Activated naive CD4-positive, alpha-beta T cell treated with anti-CD3 and anti-CD28 coated beads for 36 hours (primary cell): ENCODE measurements at regions not wholly inside any gene's neighbourhood (a gene's known extent, or its start where the extent isn't known, plus 50 kb on each side); places are given as distances from the start of the nearest gene placed in this dataset.
"Not testable (repeated sequence)": the region's sequence is repeated elsewhere in the genome, so short reads cannot be mapped to it uniquely, and the experiment has no call there.

Experiments
- CTCF ChIA-PET: fragments of 350-600 bp; sonication (Branson Sonifier 250); formaldehyde crosslinking; loops from one replicate; lab custom pipeline; 2021; ENCODE audit warnings: antibody characterized with exemption; lab: Charles Lee
- DNase-seq: peaks from one replicate; pipeline ENCODE4 v3.0.0-alpha.2; 2020
- H3K27ac Mint-ChIP-seq: one replicate; pipeline ENCODE4 v1.8.0; 2021; ENCODE audit warnings: mild to moderate bottlenecking, mixed read lengths
- H3K27me3 Mint-ChIP-seq: one replicate; pipeline ENCODE4 v1.8.0; 2021; ENCODE audit warnings: low read depth, mixed read lengths
- H3K36me3 Mint-ChIP-seq: one replicate; pipeline ENCODE4 v1.8.0; 2021; ENCODE audit warnings: low read depth, mixed read lengths
- H3K4me1 Mint-ChIP-seq: one replicate; pipeline ENCODE4 v1.8.0; 2021; ENCODE audit warnings: low read depth, mixed read lengths
- H3K4me3 Mint-ChIP-seq: one replicate; pipeline ENCODE4 v1.8.0; 2021; ENCODE audit warnings: mild to moderate bottlenecking, moderate library complexity, mixed read lengths
- H3K9me3 Mint-ChIP-seq: one replicate; pipeline ENCODE4 v1.8.0; 2021; ENCODE audit warnings: mixed read lengths
- intact Hi-C: fragments of 100-400 bp; cut with micrococcal nuclease; formaldehyde crosslinking; loops from one replicate; pipeline ENCODE4 v1.15.1; 2023

DNA sequence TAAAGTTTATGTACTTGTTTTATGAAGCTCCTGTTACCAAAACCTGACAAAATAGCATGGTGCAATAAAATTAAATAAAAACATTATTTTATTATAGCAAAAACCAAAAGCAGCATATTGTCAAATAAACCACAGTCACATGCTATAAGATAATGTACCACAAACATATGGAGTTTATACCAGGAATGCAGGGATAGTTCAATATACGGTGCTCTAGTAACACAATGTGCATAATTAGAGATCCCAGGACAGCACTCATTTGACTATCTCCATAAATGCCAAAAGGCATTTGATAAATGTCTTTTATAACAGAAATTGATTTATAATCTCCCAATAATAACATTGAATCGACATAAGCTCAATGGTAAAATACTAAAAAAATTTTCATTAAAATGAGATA lies 402.0 kb downstream of the RND3 start:
- H3K27ac Mint-ChIP-seq, result no peak overlapping the region
- peaks cover 5% of the 10 kb centered on the region for H3K9me3 Mint-ChIP-seq
- H3K4me1 Mint-ChIP-seq, result no peaks in the 10 kb centered on the region
- DNase-seq, result no peak
- H3K27me3 Mint-ChIP-seq, result no peaks in the 10 kb centered on the region
- H3K4me3 Mint-ChIP-seq, result no peak overlapping the region
- CTCF ChIA-PET, result no interaction called here
- H3K36me3 Mint-ChIP-seq, result no peaks in the 10 kb centered on the region
- intact Hi-C loops, result no loop called here

DNA sequence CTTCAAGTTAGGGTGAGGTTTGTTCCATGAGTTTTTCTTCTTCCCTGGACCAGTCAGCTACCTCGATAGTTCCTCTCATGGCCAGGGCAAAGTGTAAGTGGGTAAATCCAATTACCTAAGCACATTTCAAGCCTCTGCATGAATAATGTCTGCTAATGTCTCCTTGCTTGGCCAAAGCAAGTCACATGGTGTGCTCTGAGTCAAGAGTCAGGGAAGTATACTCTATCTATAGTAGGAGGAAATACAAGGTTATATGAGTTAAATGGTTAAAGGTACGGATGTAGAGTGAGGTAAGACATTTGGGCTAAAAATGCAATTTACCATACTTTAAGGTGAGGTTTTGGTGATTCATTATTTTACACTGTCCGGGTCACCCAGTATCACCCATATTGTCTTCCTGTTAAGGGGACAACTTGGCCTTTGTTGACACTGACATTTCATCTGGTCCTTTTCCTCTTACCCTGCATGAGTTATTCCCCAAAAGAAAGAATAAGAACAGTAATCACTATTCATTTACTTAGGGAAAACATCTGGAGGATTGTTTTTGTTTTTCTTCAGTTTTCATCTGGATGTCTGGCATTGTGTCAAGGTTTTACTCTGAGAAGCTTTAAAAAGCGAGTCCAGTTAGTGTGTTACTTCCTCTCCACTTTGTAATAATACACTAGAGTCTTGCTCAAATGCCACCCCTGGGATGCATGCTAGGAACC lies 405.5 kb downstream of the RND3 start:
- no peak overlapping the region for H3K4me3 Mint-ChIP-seq
- no peak for DNase-seq
- CTCF ChIA-PET, result no interaction called here
- no peaks in the 10 kb centered on the region for H3K36me3 Mint-ChIP-seq
- H3K27ac Mint-ChIP-seq, result no peak overlapping the region
- peaks cover 5% of the 10 kb centered on the region for H3K9me3 Mint-ChIP-seq
- no peaks in the 10 kb centered on the region for H3K4me1 Mint-ChIP-seq
- intact Hi-C loops, result no loop called here
- H3K27me3 Mint-ChIP-seq, result no peaks in the 10 kb centered on the region

DNA sequence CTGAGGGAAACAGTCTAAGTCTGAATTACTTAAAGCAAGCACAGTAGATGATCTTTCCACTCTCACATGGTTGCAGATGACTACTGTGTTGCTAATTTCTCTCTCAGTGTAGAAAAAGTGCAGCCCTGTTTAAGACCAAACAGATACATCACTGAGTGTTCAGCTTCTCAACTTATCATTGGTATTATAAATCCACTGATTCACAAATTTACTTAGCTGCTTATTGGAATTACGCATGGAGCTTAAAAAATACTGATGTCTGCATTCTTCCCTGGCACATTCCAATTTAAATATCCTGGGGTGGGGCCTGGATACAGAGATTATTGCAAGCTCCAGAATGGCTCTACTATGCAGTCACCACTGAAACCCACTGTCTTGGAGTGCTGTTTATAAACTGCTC lies 411.2 kb downstream of the RND3 start:
- Mint-ChIP-seq H3K27me3 (no peaks in the 10 kb centered on the region), H3K36me3 (no peaks in the 10 kb centered on the region), H3K4me1 (no peaks in the 10 kb centered on the region), H3K9me3 (no peaks in the 10 kb centered on the region), H3K4me3 (no peak overlapping the region), H3K27ac (no peak overlapping the region)
- CTCF ChIA-PET, result interaction anchor here (0.6 kb wide), 1 partner anchor 101 kb away, joined by 7 read pairs; no protein-coding TSS in a partner anchor
- no peak for DNase-seq
- intact Hi-C loops, result no loop called here

DNA sequence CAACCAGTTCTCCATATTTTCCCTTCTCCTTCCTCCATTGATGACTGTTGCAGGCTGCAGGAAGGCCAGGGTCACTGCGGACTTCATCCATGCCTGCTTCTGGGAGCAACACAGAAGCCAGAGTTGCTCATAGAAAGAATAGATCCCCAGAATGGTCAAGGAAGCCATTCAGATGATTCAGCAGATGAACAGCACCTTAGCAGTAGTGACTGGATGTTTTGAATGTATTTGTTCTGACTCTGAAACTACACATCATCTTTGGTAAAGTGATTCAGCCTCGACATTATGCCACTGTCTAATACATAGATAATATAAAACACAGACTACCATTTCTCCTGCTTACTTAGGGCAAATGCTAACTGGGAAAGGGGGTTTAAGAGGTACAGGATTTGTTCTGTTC lies 411.6 kb downstream of the RND3 start:
- Mint-ChIP-seq H3K27me3 (no peaks in the 10 kb centered on the region), H3K9me3 (no peaks in the 10 kb centered on the region), H3K27ac (no peak overlapping the region), H3K4me3 (no peak overlapping the region), H3K36me3 (no peaks in the 10 kb centered on the region), H3K4me1 (no peaks in the 10 kb centered on the region)
- CTCF ChIA-PET, result interaction anchor here (0.6 kb wide), 1 partner anchor 101 kb away, joined by 7 read pairs; no protein-coding TSS in a partner anchor
- DNase-seq, result no peak
- intact Hi-C loops, result no loop called here

DNA sequence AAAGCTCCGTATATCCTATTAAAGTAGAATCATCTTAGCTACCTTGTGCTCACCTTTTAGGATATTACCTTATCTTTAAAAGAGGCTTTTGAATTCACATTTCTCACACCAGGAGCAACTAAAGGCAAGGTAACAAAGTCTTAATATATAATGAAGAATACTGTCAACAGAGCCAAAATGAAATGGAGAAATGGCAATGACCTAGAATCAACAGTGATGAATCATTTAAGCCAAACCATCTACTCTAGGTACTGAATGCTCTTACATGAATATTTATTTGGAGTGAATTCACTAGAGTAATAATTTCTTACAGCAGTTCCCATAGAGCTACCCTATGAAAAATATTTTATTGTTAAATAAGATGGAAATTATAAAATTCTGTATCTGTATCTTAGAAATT lies 421.0 kb downstream of the RND3 start:
- no peak for DNase-seq
- Mint-ChIP-seq H3K4me1 (no peaks in the 10 kb centered on the region), H3K36me3 (no peaks in the 10 kb centered on the region), H3K4me3 (no peak overlapping the region), H3K27ac (no peak overlapping the region), H3K9me3 (peaks cover 1% of the 10 kb centered on the region), H3K27me3 (no peaks in the 10 kb centered on the region)
- CTCF ChIA-PET, result no interaction called here
- intact Hi-C loops, result no loop called here

DNA sequence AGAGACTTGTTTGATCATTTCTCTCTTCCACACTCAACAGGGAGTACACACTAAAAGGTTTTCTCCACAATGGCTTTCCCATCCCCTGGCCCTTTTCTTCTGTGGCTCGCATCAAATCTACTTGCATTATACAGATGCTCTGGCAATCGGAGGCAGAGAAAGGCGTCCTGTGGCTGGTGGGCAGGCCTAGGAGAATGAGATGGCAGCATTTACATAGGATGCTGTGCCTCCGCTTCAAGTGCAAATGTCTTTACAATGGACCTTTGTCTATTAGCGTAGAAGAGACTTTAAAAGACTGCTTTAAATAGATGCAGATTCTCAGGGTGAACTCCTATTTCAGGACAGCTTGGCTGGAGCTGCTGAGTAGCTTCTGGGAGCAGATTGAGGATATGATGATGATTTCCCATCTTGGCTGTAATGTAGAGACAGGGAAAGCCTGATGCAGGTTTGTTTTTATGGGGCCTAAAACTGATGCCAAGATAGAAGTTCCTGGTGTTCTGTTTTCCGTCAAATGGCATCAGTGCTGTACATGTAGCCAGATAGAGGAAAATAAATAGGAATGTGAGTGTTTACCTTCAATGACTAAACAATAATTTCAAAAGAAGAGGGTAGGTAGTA lies 423.4 kb downstream of the RND3 start:
- H3K27me3 Mint-ChIP-seq, result no peaks in the 10 kb centered on the region
- intact Hi-C loops, result no loop called here
- H3K4me3 Mint-ChIP-seq, result no peak overlapping the region
- no peaks in the 10 kb centered on the region for H3K9me3 Mint-ChIP-seq
- CTCF ChIA-PET, result no interaction called here
- no peaks in the 10 kb centered on the region for H3K4me1 Mint-ChIP-seq
- no peaks in the 10 kb centered on the region for H3K36me3 Mint-ChIP-seq
- H3K27ac Mint-ChIP-seq, result no peak overlapping the region
- no peak for DNase-seq

DNA sequence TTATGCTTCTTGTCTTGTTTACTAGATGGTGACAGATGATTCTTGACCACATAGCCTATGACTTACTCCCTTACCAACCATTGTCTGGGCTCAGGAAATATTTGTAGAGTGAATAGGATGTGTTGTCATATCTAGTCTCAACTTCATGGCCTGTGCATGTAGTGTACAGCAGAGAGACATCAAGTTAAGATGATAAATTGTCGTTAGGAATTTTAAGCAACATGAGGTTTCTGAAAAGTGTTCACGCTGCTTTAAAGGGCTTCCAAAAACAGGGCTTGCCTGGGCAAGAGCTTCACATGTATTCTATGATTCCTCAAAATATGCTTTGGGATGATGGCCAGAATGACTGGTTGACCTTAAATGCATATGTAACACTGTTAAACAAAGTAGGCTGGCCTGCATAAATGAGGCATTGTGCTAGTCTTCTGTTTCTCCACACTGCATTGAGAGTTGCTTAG lies 424.0 kb downstream of the RND3 start:
- Mint-ChIP-seq H3K27ac (no peak overlapping the region), H3K4me1 (no peaks in the 10 kb centered on the region), H3K27me3 (no peaks in the 10 kb centered on the region), H3K36me3 (no peaks in the 10 kb centered on the region), H3K4me3 (no peak overlapping the region), H3K9me3 (no peaks in the 10 kb centered on the region)
- CTCF ChIA-PET, result no interaction called here
- DNase-seq, result no peak
- intact Hi-C loops, result no loop called here

DNA sequence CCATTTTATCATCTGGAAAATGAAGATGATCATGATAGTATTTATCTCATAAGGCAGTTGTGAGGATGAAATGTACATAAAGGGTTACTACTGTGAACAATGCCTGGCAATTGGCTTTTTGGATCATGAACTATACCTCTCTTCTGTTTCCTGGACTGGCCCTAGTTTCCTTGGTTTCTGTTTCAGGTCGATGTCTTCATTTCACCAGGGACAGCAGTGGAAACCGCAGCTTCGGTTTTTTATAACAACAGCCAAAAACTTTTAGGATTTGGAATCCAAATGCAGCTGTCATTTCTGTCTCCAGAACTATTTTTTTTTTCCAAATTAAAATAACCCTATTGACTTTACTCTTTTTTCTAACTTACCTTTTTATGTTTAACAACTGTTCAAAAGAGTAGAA lies 425.1 kb downstream of the RND3 start:
- Mint-ChIP-seq H3K4me1 (no peaks in the 10 kb centered on the region), H3K4me3 (no peak overlapping the region), H3K9me3 (no peaks in the 10 kb centered on the region), H3K36me3 (no peaks in the 10 kb centered on the region), H3K27me3 (no peaks in the 10 kb centered on the region), H3K27ac (no peak overlapping the region)
- no peak for DNase-seq
- intact Hi-C loops, result no loop called here
- CTCF ChIA-PET, result no interaction called here

DNA sequence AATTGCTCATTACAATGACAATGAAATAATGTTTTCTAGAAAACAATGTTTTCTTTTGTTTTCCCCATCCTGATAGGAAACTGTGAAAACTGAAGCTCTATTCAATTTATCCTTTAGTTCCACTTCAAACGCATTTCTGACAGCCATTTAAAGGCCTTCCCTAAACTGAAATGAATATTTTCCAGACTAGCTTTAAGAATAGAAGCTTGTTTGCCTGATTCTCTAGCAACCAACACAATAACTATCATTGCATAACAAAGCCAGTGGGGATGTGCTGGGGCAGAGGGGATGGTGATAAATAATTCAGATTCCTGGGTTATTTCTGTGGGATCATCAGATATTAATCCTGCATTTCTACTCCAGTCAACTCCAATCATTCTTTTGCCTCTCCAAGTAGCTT lies 427.1 kb downstream of the RND3 start:
- Mint-ChIP-seq H3K27ac (no peak overlapping the region), H3K9me3 (no peaks in the 10 kb centered on the region), H3K4me3 (no peak overlapping the region), H3K4me1 (no peaks in the 10 kb centered on the region), H3K36me3 (no peaks in the 10 kb centered on the region), H3K27me3 (no peaks in the 10 kb centered on the region)
- intact Hi-C loops, result no loop called here
- CTCF ChIA-PET, result no interaction called here
- no peak for DNase-seq

DNA sequence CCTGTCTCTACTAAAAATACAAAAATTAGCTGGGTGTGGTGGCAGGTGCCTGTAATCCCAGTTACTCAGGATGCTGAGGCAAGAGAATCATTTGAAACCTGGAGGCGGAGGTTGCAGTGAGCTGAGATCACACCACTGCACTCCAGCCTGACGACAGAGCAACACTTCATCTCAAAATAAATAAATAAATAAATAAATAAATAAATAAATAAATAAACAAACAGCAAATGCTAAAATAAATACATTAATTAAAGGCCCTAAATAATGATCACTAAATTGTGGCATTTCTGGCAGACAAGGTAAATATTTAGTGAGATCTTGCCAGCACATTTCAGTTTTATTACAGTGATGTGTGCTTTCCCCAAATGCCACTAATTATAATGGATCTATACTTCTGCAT lies 427.8 kb downstream of the RND3 start:
- DNase-seq, H3K4me3 Mint-ChIP-seq, intact Hi-C loops, H3K36me3 Mint-ChIP-seq, H3K27ac Mint-ChIP-seq, H3K4me1 Mint-ChIP-seq, CTCF ChIA-PET, H3K9me3 Mint-ChIP-seq, H3K27me3 Mint-ChIP-seq: not testable (repeated sequence)

DNA sequence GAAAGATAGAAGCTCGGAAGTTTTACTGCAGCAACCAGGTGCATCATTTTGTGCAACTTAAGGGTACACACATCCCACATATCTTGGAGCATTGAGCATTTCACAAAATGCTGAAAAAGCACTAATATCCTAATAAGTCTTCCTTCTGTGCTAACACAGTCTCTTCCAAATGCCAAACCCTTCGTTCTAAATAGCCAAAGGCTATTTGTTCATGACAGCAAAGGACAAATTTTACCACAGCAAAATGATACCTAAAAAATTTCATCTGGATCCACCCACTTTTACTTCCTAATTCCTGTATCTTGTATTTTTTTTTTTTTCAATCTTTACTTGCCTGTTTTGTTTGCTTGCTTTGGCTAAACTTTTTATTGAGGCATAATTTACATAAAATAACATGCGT lies 435.0 kb downstream of the RND3 start:
- H3K36me3 Mint-ChIP-seq, result no peaks in the 10 kb centered on the region
- CTCF ChIA-PET, result no interaction called here

DNA sequence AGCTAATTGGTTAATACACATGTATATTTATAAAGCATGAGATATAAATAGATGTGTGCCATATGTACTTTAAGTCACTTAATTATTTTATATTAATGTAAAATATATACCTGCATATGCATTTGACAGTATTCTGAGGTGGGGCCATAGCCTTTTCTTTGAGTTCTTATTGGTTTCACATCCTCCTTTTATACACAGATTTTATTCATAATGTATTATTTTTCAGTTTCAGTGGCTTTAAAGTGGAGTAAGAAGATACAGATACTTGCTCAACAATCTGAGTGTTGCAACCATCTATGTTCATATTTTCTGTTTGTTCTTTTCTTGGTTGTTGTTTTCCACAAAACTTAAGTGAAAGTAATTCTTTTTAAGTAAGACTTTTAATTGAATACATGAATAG lies 436.5 kb downstream of the RND3 start:
- intact Hi-C loops, result no loop called here
- Mint-ChIP-seq H3K36me3 (no peaks in the 10 kb centered on the region), H3K4me3 (no peak overlapping the region), H3K9me3 (peaks cover 1% of the 10 kb centered on the region), H3K27me3 (no peaks in the 10 kb centered on the region), H3K4me1 (no peaks in the 10 kb centered on the region), H3K27ac (no peak overlapping the region)
- CTCF ChIA-PET, result no interaction called here
- DNase-seq, result no peak

More for the DNA sequence above, 435.0 kb downstream of the RND3 start:
- H3K27me3 Mint-ChIP-seq, result no peaks in the 10 kb centered on the region
- intact Hi-C loops, result no loop called here
- no peaks in the 10 kb centered on the region for H3K9me3 Mint-ChIP-seq
- no peak for DNase-seq
- H3K4me3 Mint-ChIP-seq, result no peak overlapping the region
- H3K4me1 Mint-ChIP-seq, result no peaks in the 10 kb centered on the region
- H3K27ac Mint-ChIP-seq, result no peak overlapping the region

DNA sequence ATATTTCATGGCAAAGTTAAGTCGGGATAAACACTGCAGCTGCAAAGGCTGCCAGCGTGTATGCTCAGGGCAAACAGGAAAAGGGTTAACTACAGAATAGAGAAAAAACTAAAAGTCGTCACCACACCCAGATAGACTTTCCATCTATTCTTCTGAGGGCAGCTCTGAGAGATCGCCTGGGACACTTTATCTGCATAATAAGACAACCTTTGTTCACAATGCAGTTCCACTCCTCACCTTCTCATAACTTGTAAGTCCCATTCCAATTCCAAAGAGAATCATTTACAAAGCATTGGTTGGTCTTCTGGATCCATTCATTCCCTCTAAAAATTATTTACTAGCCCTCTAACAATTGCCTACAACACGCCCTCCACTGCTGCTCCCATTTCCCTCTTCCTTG lies 437.4 kb downstream of the RND3 start:
- H3K4me3 Mint-ChIP-seq, result no peak overlapping the region
- CTCF ChIA-PET, result no interaction called here
- H3K27me3 Mint-ChIP-seq, result no peaks in the 10 kb centered on the region
- intact Hi-C loops, result no loop called here
- no peaks in the 10 kb centered on the region for H3K36me3 Mint-ChIP-seq
- no peaks in the 10 kb centered on the region for H3K4me1 Mint-ChIP-seq
- no peak for DNase-seq
- H3K9me3 Mint-ChIP-seq, result peaks cover 1% of the 10 kb centered on the region
- H3K27ac Mint-ChIP-seq, result no peak overlapping the region
